IPS-18c (cell line): ENCODE measurements at regions not wholly inside any gene's neighbourhood (a gene's known extent, or its start where the extent isn't known, plus 50 kb on each side); places are given as distances from the start of the nearest gene placed in this dataset.
"Not testable (repeated sequence)": the region's sequence is repeated elsewhere in the genome, so short reads cannot be mapped to it uniquely, and the experiment has no call there.

Source experiments
- H3K4me3 ChIP-seq: 2 replicates; pipeline ENCODE4 v1.7.0; 2013; ENCODE audit warnings: low read depth, mild to moderate bottlenecking, low read length, moderate library complexity; ENCODE audit not compliant: insufficient read depth
- H3K9me3 ChIP-seq: one replicate; pipeline ENCODE4 v1.6.1; 2013; ENCODE audit warnings: mild to moderate bottlenecking, low read length, moderate library complexity; ENCODE audit not compliant: control insufficient read depth, insufficient read depth

DNA sequence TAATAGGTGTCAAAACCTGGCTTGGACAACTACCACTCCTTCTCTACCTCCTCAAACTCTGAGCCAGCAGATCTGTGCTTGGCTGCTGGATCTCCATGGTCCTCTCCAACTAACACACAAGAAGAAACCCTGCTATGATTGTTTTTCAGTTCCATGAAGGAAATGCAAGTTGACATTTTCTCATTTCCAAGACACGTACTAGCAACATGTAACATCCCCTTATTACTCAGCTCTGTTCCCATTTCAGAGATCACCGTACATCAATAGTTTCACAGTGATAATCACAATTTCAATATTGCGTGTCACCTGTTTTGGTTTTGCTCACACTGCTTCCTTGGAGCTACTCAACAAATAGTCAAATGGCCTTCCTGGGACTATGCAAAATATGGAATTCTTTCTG is 544.6 kb upstream of the DEFB115 start:
- not testable (repeated sequence) for H3K9me3 ChIP-seq, H3K4me3 ChIP-seq

DNA sequence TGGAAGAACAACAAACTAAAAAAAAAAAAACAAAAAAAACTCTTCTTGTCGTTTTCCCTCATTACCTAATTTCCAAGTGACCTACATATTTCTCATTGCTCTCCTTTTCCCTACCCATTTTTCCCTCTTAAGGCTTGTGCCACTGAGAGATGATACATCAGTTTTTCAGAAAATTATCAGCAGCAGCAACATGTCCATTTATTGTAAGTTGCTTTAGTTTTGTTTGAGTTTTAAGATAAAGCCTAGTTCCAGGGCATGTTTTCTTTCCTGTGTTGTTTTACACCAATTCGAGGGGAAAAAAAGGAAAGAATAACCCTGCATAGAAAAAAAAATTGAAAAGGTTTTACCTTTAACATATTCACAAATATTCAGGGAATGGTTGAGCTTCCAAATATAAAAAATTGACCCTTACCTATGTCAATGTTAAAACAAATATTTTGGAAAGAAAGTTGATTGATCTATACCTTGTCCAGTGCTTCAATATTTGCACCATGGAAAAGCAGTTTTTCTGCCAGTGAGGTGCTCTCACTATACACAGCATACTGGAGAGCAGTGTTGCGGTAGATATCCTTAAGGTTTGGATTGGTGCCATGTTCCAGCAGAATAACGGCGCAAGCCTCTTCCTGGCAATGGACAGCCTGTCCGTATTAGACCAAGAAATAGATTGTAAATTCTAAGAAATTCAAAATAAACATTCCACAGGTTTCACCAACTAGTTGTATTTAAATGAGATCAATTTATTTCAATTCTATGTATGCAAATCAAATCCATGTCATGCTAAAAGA is 537.9 kb upstream of the DEFB115 start:
- H3K4me3 ChIP-seq, H3K9me3 ChIP-seq: not testable (repeated sequence)

DNA sequence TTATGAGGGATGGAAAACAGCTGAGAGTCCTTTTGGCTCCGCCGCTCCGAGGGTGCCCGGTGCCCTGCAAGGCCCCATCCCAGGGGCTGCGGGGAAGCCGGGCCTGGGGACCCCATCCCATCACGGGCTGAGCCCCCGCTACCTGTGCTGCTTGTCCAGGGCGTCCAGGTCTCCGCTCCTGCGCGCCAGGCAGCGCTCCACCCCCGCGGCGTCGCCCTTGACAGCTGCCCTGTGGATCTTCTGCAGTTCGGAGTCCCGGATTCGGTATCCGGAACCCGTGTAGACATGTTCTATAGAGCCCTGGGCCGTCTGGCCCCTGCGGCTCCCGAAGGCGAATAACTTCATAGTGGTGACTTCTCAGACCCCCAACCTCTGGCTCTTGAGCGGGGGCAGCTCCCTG is 534.0 kb upstream of the DEFB115 start:
- not testable (repeated sequence) for H3K9me3 ChIP-seq
- H3K4me3 ChIP-seq, result peak overlapping the region; percentile 46; the same call in 1 of the 2 replicates

GRCh38 chr20:30723934-30724687 is 533.4 kb upstream of the DEFB115 start:
- peak overlapping the region; percentile 46; the same call in 1 of the 2 replicates for H3K4me3 ChIP-seq
- H3K9me3 ChIP-seq, result not testable (repeated sequence)

GRCh38 chr20:30724688-30725074 is 532.8 kb upstream of the DEFB115 start:
- H3K4me3 ChIP-seq, result peak overlapping the region; percentile 34; the same call in 1 of the 2 replicates
- H3K9me3 ChIP-seq, result not testable (repeated sequence)

- not testable (repeated sequence) for H3K4me3 ChIP-seq, H3K9me3 ChIP-seq
Measured at GRCh38 chr20:30725188-30725587, 532.3 kb upstream of the DEFB115 start.

- not testable (repeated sequence) for H3K4me3 ChIP-seq, H3K9me3 ChIP-seq
Measured at GRCh38 chr20:30728271-30728885, 529.1 kb upstream of the DEFB115 start.
